HG02852 (cell line): ENCODE measurements at regions not wholly inside any gene's neighbourhood (a gene's known extent, or its start where the extent isn't known, plus 50 kb on each side); places are given as distances from the start of the nearest gene placed in this dataset.

Experiments
- ATAC-seq: cut with Tn5 transposase; IDR thresholded peaks from one replicate; pipeline ENCODE4 v1.9.1; 2021; ENCODE audit warnings: mild to moderate bottlenecking, moderate library complexity; ENCODE audit not compliant: unreplicated experiment

GRCh38 chr5:33343676-33344327 is 97.0 kb upstream of the TARS1 start:
- ATAC-seq, result no peak

- ATAC-seq, result peak; percentile 75
These were observed 94.2 kb upstream of the TARS1 start for GRCh38 chr5:33346534-33346933.

GRCh38 chr5:33361781-33362180 is 79.0 kb upstream of the TARS1 start:
- ATAC-seq, result no peak

GRCh38 chr5:33362915-33363314 is 77.8 kb upstream of the TARS1 start:
- ATAC-seq, result no peak

GRCh38 chr5:33363537-33363936 is 77.2 kb upstream of the TARS1 start:
- ATAC-seq, result no peak

- ATAC-seq, result no peak
These were observed 76.4 kb upstream of the TARS1 start for GRCh38 chr5:33364406-33364805.

GRCh38 chr5:33367416-33367815 is 73.3 kb upstream of the TARS1 start:
- no peak for ATAC-seq

- ATAC-seq, result no peak
These were observed 71.0 kb upstream of the TARS1 start for GRCh38 chr5:33369485-33370465.

- no peak for ATAC-seq
These were observed 70.3 kb upstream of the TARS1 start for GRCh38 chr5:33370466-33370859.

- ATAC-seq, result no peak
These were observed 69.1 kb upstream of the TARS1 start for GRCh38 chr5:33371660-33372059.

- no peak for ATAC-seq
These were observed 67.9 kb upstream of the TARS1 start for GRCh38 chr5:33372721-33373472.

- ATAC-seq, result no peak
These were observed 64.9 kb upstream of the TARS1 start for GRCh38 chr5:33375900-33376299.

GRCh38 chr5:33379757-33380156 is 61.0 kb upstream of the TARS1 start:
- ATAC-seq, result no peak

- no peak for ATAC-seq
These were observed 59.5 kb upstream of the TARS1 start for GRCh38 chr5:33381243-33381642.
